HG03135 (cell line): ENCODE measurements at regions not wholly inside any gene's neighbourhood (a gene's known extent, or its start where the extent isn't known, plus 50 kb on each side); places are given as distances from the start of the nearest gene placed in this dataset.

Experiments
- ATAC-seq: cut with Tn5 transposase; IDR thresholded peaks from one replicate; pipeline ENCODE4 v1.9.1; 2021; ENCODE audit warnings: mild to moderate bottlenecking, moderate library complexity; ENCODE audit not compliant: unreplicated experiment

DNA sequence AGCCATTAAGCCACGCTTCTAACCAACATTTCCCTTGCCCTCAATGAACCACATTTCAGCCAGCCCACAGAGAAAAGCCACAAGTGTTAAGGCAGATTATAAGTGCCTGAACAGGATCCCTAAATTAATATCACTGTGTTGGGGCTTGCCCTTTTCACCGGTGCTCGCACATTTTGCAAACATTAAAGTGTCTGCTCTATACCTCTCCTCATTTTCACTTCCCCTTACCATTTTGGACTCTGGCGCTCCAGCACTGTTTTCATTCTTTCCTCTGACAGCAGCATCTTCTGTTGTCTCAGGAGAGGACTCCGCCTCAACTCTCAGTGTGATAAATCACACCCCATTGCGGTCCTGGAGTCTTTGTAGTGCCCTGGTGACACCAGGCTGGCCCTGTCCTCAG lies 274.2 kb downstream of the BAMBI start:
- ATAC-seq: no peak

DNA sequence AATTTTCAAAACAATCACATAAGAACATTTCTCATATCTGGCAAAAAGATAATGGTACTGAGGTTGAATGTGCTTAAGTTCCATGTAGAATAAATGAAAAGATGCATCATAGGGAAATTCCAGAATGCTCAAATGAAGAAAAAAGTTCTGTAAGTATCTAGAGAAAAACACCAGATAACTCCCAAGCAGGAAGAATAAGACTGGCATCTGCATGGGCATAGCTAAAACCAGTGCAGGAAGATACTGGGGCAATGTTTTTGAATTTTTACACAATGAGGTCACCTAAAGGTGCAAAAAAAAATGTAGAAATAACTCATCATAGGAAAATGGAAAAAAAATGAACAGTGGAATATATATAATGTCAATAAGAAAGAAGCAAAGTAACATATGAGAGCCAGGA lies 275.2 kb downstream of the BAMBI start:
- no peak for ATAC-seq

DNA sequence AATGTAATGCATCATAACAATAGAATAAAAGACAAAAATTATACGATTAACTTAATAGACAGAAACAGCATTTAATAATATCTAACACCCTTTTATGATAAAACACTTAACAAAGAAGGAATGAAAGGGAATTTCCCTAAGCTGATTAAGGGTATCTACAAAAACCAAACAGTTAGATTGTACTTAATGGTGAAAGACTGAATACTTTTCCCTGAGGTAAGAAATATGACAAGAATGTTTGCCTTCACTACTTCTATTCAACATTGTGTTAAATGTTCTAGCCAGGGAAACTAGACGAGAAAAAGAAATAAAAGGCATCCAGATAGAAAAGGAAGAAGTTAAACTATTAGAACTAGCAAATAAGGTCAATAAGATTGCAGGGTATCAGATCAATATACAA lies 276.9 kb downstream of the BAMBI start:
- ATAC-seq: no peak

DNA sequence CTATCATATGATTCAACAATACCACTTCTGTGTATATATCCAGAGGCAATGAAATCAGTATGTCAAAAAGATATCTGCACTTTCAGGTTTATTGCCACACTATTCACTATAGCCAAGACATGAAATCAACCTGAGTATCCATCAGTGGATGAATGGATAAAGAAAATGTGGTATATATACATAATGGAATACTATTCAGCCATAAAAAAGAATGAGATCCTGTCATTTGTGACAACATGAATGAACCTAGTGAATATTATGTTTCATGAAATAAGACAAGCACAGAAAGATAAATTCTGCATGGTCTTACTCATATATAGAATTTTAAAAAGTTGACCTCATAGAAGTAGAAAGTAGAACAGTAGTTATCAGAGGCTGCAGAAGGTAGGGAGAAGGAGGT lies 281.1 kb downstream of the BAMBI start:
- no peak for ATAC-seq

DNA sequence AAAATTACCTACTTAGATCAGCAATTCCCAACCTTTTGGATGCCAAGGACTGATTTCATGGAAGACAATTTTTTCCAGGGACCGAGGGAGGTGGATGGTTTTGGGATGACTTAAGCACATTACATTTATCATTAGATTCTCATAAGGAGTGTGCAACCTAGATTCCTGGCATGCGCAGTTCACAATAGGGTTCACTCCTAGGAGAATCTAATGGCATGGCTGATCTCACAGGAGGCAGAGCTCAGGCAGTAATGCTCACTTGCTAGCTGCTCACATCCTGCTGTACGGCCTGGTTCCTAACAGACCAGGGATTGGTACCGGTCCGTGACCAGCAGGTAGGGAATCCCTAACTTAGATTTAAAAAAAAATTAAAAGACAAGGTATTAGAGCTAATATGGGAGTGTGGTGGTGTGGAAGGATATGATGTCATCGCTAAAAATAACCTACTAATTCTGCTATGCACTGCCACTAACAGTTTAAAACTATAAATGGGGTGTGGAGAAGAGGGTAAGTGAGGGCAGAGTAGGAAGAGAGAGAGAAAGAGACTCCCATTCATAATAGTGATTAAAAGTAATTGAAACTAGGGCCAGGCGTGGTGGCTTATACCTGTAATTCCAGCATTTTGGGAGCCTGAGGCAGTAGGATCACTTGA lies 282.7 kb downstream of the BAMBI start:
- ATAC-seq: no peak

DNA sequence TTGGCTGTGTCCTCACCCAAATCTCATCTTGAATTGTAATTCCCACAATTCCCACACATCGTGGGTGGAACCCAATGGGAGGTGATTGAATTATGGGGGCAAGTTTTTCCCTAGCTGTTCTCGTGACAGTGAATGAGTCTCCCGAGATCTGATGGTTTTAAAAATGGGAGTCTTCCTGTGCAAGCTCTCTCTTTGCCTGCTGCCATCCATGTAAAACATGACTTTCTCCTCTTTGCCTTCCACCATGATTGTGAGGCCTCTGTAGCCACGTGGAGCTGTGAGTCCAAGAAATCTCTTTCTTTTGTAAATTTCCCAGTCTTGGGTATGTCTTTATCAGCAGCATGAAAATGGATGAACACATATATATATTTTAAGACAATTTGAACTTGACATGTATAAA lies 285.4 kb downstream of the BAMBI start:
- no peak for ATAC-seq

DNA sequence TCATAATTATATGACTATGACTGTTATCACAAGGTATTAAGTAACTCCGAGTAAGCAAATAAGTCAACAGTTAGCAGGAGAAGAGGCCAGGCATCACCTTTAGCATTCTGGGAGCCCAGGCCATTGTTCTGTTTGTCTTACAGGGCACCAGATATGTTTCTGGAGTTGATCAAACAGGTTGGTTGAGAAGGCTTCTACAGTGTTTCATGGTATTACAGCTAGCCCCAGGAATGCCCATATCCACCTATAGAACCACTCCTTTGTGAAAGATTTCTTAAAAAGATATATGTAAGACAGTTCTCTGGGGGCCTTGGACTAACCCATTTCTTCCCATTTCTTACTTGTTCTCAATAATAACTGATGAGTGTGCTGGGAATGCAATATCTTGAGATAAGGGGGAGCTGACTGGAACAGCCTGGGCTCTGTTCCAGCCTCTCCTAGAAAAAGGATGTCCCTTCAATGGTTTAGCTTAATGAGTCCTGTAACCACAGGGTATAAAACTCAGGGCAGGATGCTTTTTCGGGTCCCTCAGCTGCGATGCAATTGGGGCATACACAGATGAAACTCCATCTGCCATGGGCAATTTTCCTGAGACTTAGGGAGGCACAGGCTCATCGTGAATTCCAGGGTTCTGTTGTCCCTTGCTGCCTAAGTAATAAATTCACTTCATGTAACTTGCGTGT lies 286.4 kb downstream of the BAMBI start:
- ATAC-seq: no peak

DNA sequence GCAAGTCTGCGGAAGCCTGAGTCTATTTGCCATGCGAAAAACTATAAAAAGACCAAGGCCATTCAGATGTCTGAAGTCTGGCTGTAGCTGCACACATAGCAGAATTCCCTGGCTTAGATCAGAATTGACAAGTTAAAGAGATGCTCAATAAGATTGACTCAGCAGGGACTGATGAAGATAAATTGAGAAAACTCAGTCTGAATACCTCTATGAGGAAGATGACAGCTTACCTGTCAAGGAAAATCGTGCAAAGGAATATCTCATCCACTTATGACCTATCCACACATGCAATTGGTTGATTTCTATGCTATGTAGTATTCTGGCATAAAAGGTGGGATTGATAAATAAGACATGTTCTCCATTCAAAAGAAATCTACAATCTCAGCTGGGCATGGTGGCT lies 288.6 kb downstream of the BAMBI start:
- no peak for ATAC-seq

DNA sequence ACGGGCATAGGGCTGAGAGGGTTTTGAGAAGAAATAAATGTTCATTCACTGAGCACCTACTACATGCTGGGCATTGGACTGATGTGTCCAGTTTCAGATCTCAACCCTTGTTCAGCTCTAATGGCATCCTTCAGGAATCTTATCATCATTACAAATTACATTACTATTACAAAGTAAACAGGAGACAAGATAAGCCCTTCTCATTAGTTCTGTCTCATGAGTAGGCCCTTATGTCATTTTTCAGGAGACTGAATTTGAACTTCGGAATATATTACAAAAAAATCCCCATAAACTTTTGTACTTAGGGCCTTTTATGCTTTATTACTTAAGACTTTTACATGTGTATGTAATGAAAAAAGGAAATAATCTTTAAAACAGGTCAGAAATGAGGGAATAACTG lies 289.7 kb downstream of the BAMBI start:
- no peak for ATAC-seq

DNA sequence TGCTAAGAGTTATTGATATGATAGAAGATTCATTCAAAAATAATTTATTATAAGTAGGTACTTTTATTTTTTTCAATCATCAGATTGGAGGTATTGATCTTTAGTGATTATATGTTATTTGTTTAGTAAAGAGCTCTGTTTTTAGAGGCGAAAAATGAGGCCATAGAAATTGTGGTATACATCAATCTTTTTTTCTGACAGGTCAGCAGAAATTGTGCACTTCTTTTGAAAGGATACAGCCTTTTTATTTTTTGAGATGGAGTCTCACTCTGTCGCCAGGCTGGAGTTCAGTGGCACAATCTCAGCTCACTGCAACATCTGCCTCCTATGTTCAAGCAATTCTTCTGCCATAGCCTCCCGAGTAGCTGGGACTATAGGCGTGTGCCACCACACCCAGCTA lies 292.1 kb downstream of the BAMBI start:
- no peak for ATAC-seq

DNA sequence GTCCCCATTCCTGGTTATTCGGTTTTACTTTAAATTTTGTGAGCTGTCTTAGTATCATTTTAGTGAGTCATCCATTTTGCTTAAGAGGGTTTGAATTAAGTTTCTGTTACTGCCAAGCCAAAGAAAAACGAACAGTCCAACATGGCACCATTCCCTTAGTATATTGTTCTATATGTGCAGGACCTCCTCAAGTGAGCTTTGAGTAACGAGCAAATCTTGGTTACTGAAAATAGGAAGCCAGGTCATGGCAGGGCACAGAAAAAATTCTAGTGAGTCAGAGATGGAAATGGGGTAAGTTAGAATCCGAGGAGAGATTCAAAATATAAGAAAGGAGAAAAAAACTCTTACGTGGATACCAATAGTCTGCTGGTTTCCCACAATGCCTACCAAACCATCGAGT lies 292.9 kb downstream of the BAMBI start:
- no peak for ATAC-seq

DNA sequence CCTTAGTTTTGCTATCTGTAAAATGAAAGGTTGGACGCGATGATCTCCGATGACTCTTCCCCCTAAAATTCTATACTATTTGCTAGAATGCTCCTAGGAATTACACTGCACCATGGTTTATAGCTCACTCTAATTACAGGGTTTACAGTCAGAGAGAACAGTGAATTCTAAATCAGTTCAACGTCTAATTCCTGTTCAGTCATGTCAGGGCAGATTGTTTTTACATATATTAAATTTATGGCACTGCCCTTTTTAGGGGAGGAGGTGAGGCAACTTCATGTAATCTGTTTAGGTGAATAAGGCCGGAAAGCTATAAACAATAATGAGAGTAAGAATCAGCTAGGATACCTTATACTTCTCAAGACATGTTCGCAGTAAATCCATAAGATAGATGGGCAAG lies 293.9 kb downstream of the BAMBI start:
- ATAC-seq: no peak

DNA sequence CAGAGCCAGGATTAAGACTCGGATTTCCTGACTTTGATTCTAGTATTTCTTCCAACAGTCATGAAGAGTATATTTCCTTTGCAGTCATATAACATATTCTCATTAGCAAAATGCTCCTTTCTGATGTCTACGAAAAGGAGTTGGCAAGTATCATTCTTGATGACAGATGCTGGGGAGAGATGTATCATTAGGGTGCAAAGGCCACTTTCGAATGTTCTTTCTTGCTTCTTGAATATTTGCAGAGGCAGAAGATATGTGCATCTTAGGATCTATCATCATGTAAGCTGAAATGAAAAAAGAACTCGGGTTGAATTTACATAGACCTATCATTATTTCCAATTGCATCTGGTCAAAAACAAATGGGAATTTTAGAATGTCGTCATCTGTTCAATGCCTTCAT lies 294.4 kb downstream of the BAMBI start:
- ATAC-seq: no peak

DNA sequence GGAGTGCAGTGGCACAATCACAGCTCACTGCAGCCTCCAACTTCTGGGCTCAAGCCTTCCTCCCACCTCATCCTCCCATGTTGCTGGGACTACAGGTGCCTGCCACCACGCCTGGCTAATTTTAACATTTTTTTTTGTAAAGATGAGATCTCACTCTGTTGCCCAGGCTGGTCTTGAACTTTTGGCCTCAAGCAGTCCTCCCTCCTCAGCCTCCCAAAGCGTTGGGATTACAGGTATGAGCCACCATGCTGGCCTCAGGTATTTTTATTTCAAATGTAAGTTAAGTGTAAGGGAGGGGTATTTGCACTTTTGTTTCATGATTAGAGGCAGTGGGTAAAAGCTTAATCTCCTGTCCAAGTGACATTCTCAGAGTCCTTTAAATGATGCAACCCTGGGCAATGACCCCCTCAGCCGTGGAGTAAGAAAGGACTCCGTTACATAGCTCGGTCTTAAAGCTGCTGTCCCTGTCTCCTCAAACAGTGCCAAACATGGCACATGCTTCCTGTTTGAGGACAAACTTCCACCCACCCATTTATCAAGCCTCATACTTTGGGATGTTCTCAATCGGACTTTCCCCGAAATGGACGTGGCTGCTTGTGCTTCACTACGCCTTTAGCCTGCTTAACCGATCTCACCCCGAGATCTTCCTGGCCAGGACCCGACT lies 296.1 kb downstream of the BAMBI start:
- no peak for ATAC-seq

DNA sequence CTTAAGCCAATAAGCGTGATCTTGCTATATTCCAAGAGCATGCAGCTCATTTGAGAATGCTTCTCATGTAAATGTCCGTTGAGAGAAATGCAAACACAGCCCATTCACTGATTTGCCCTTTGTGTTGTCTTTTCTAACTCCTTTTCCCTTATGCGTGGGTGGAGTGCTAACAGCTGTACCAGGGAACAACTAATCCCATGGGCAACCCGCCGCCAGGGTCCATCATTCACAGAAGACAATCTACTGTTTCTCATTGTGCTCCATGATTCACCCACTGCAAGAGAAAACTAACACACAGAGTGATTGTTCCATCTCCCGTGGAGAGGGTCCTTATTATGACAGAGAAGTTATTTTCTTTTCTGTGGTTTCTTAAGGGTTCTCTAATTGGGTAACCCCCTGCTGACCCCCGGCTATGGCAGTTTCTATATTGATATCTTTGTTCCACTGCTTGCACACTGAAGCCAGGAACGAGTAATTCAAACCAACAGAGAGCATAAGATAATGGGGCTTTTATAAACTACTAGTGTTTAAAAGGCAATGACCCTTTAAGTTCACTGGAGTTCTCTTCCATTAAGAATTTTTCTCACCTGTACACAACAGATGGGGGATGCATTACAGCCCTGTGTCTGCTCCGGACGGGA lies 298.7 kb downstream of the BAMBI start:
- no peak for ATAC-seq

DNA sequence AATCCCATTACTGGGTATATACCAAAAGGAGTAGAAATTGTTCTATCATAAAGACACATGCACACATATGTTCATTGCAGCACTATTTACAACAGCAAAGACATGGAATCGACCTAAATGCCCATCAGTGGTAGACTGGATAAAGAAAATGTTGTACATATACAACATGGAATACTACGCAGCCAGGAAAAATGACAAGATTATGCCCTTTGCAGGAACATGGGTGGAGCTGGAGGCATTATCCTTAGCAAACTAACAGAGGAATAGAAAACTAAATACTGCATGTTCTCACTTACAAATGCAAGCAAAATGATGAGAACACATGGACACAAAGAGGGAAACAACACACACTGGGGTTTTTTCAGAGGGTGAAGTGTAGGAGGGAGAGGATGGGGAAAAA lies 300.2 kb downstream of the BAMBI start:
- ATAC-seq: no peak

DNA sequence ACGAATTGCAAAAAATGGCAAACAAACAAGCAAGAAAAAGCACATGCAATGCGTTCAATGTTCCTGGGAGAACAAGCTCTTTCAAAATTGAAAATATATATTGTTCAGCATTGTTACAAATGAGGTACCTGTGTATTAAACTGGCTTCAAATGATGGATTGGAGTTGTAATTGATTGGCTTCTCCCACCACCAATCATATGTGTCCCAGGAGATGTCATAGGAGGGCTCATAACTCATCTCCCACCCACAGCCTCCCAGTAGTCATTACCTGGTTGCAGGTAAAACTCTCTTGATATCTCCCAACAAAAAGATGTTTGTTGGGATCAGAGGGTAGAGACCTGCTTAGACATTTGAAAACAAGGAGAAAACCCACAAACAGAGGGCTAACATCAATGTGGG lies 302.9 kb downstream of the BAMBI start:
- no peak for ATAC-seq

DNA sequence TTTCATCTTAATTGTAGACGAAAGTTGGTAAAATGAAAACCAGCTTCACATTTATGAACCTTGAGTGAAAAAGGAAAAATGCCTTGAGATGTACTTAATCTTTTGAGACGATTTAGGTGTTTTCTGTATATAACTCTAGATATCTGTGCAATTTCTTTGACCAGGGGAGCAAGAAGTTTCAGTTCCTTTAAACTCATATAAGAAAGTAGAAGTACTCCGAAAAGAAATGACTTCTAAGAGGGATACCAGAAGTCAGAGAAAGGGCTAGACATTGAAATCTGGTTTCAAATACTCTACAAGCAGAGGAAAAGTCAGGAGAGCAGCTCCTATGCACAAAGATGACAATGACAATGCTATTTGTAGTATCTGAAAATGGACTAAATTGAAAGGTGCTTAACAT lies 303.7 kb downstream of the BAMBI start:
- ATAC-seq: peak; percentile 56

DNA sequence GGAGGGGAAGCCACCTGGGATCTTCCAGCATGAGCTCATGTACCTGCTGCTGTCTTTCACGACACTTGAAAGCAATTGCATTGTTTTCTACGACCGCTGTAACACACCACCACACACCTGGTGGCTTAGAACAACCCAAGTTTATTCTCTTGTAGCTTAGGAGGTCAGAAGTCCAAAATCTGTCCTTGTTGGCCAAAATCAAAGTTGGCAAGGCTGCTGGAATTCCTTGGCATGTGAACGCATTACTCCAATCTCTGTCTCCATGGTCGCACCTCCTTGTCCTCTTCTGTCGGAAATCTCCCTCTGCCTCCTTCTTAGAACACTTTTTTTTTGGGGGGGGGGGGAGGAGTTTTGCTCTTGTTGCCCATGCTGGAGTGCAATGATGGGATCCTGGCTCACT lies 305.7 kb downstream of the BAMBI start:
- no peak for ATAC-seq

DNA sequence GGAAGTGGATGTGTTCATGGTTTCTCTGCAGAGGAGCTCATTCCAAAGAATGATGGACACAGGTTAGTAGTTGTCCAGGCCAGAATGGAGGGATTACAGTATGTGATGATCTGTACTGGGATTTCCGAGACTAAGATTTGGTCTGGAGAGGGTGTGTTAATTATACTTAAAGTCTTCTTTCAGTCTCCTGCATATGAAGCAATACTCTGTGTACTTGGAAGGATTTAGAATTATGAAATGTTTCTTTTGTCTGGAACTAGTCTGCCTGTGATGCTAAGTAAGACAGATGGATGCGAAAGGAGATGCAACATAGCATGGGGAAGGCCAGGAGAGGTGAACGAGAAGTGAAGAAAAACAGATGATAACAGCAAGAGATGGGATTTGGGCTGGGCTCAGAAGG lies 305.1 kb upstream of the LYZL1 start:
- no peak for ATAC-seq

DNA sequence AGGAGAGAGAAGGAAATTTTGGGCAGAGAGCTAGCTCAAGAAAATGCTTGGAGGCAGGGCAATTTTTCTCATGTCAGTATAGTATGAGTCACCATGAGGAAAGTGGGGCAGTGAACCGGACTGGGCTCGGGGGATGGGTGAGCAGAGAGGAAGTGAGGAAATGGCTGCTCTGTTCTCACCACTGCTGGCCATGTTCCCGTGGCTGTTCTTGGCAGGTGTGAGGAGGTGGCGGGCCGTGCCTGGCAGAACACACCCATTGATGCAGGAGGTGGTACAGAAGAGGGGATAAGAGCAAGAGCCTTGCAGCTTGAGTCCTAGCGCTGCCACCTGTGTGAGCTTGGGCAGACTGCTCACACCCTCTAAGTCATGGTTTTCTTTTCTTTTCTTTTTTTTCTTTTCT lies 304.4 kb upstream of the LYZL1 start:
- ATAC-seq: peak; percentile 83
